HEK293 (cell line): ENCODE measurements at regions not wholly inside any gene's neighbourhood (a gene's known extent, or its start where the extent isn't known, plus 50 kb on each side); places are given as distances from the start of the nearest gene placed in this dataset.

Source experiments
- ATF2 ChIP-seq: fragments of 450-650 bp; formaldehyde crosslinking; IDR thresholded peaks from 2 replicates; pipeline ENCODE4 v1.5.1; 2016; ENCODE audit warnings: missing biosample characterization, missing genetic modification characterization, low read depth
- CTCF ChIP-seq: fragments of 450-650 bp; formaldehyde crosslinking; IDR thresholded peaks from 2 replicates; pipeline ENCODE4 v1.5.1; 2016; ENCODE audit warnings: missing biosample characterization, missing genetic modification characterization
- EGR2 ChIP-seq: fragments of 450-650 bp; formaldehyde crosslinking; IDR thresholded peaks from 2 replicates; pipeline ENCODE4 v1.5.1; 2016; ENCODE audit warnings: low read depth, missing biosample characterization, missing genetic modification characterization
- PRDM4 ChIP-seq: fragments of 450-650 bp; formaldehyde crosslinking; IDR thresholded peaks from 2 replicates; pipeline ENCODE4 v1.5.1; 2017; ENCODE audit warnings: missing biosample characterization, missing genetic modification characterization
- REST ChIP-seq: fragments of 450-650 bp; formaldehyde crosslinking; IDR thresholded peaks from 2 replicates; pipeline ENCODE4 v1.5.1; 2016; ENCODE audit warnings: missing biosample characterization, missing genetic modification characterization
- SETDB1 ChIP-seq: IDR thresholded peaks from one replicate; pipeline ENCODE4 v1.6.1; 2017; ENCODE audit warnings: mild to moderate bottlenecking, low read length, moderate library complexity, mixed read lengths; ENCODE audit not compliant: insufficient read length
- WT1 ChIP-seq: fragments of 450-650 bp; formaldehyde crosslinking; IDR thresholded peaks from 2 replicates; pipeline ENCODE4 v1.5.1; 2016; ENCODE audit warnings: missing biosample characterization, missing genetic modification characterization
- ZBTB7A ChIP-seq: fragments of 450-650 bp; formaldehyde crosslinking; IDR thresholded peaks from 2 replicates; pipeline ENCODE4 v1.5.1; 2016; ENCODE audit warnings: low read depth, missing biosample characterization, missing genetic modification characterization
- ZNF600 ChIP-seq: fragments of 450-650 bp; formaldehyde crosslinking; IDR thresholded peaks from 2 replicates; pipeline ENCODE4 v1.5.1; 2016; ENCODE audit warnings: missing biosample characterization, missing genetic modification characterization
- ZNF621 ChIP-seq: fragments of 450-650 bp; formaldehyde crosslinking; IDR thresholded peaks from 2 replicates; pipeline ENCODE4 v1.5.1; 2017; ENCODE audit warnings: missing biosample characterization, missing genetic modification characterization

- TF ChIP-seq ZNF600 (tag by site-specific recombination) = no peak
- TF ChIP-seq ZNF621 (tag by site-specific recombination) = no peak
- no peak for TF ChIP-seq ATF2 (tag by site-specific recombination)
- no peak for TF ChIP-seq CTCF
- no peak for TF ChIP-seq WT1
- TF ChIP-seq REST (tag by site-specific recombination) = no peak
- no peak for TF ChIP-seq PRDM4 (tag by site-specific recombination)
- TF ChIP-seq SETDB1 = no peak
- TF ChIP-seq EGR2 = no peak
- TF ChIP-seq ZBTB7A (tag by site-specific recombination) = no peak
Measured at GRCh38 chr11:25547292-25547691, 784.6 kb upstream of the ANO3 start.
